ENCODE measurements at regions not wholly inside any gene's neighbourhood (a gene's known extent, or its start where the extent isn't known, plus 50 kb on each side); places are given as distances from the start of the nearest gene placed in this dataset.

DNA sequence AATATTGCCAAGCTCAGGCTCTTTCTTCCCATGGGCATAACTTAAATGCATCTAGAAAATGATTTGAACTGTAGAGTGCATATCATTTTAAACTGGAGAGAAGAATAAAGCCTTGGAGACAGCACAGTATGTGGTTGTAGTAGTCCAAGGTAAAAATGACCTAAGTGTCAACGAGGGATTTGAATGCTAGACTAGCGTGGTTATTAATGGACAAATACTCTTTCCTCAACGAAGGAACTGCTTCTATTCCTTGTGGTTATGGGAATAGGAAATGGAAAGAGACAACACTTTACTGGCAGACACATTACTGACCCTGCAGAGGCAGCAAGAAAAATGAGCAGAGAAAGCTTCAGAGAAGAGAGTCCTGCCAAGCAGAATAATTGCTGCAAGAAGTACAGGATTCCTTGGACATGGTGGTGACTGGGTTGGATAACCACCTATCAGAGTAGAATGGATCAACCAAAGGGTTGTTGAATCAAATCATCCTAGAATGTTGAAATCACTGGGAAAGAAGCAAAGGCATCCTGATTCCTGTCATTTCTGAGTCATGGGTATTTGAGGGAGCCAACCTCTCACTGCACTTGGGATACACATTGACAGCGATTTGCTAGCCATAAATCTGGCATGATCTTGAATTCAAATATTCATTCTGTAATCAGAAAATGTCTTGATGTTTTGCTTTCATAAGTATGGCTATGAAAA, 258.1 kb upstream of the EPHA7 start:
- TF ChIP-seq, protein P1, sequence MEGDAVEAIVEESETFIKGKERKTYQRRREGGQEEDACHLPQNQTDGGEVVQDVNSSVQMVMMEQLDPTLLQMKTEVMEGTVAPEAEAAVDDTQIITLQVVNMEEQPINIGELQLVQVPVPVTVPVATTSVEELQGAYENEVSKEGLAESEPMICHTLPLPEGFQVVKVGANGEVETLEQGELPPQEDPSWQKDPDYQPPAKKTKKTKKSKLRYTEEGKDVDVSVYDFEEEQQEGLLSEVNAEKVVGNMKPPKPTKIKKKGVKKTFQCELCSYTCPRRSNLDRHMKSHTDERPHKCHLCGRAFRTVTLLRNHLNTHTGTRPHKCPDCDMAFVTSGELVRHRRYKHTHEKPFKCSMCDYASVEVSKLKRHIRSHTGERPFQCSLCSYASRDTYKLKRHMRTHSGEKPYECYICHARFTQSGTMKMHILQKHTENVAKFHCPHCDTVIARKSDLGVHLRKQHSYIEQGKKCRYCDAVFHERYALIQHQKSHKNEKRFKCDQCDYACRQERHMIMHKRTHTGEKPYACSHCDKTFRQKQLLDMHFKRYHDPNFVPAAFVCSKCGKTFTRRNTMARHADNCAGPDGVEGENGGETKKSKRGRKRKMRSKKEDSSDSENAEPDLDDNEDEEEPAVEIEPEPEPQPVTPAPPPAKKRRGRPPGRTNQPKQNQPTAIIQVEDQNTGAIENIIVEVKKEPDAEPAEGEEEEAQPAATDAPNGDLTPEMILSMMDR (IDR thresholded peaks at IDR 0.05; ENCODE audit: unreplicated experiment) = no peak
- H3K4me3 Mint-ChIP-seq (ENCODE audit: unreplicated experiment) = no peak overlapping the region
- no peaks in the 10 kb centered on the region for H3K27me3 Mint-ChIP-seq (ENCODE audit: unreplicated experiment)
- no peak overlapping the region for H3K27ac Mint-ChIP-seq (ENCODE audit: unreplicated experiment)
- peaks cover 26% of the 10 kb centered on the region for H3K4me1 Mint-ChIP-seq (ENCODE audit: unreplicated experiment)
- H3K9me3 Mint-ChIP-seq (ENCODE audit: unreplicated experiment) = no peaks in the 10 kb centered on the region
- no peaks in the 10 kb centered on the region for H3K36me3 Mint-ChIP-seq (ENCODE audit: low read depth, unreplicated experiment)
- no peak for DNase-seq (ENCODE audit: low spot score)

DNA sequence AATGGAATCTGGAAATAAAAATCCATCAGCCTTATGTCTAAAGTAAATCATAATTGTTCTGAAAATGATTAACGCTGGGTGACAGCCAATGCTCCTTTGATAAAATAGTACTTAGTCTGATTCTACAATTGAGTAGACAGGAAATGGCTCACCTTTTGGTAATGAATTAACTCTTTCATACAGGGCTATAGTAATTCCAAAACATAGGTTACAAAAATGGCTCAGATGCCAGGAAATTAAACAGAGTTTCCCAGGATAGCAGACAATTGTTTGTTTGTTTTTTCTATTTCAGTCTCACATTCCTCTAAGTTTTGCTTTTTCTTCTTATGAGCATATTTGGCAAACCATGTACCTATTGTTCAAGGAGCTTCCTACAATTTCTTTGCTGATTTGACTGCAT, 257.2 kb upstream of the EPHA7 start:
- H3K36me3 Mint-ChIP-seq (ENCODE audit: low read depth, unreplicated experiment) = no peaks in the 10 kb centered on the region
- peaks cover 26% of the 10 kb centered on the region for H3K4me1 Mint-ChIP-seq (ENCODE audit: unreplicated experiment)
- no peak for DNase-seq (ENCODE audit: low spot score)
- no peak overlapping the region for H3K27ac Mint-ChIP-seq (ENCODE audit: unreplicated experiment)
- no peaks in the 10 kb centered on the region for H3K27me3 Mint-ChIP-seq (ENCODE audit: unreplicated experiment)
- H3K9me3 Mint-ChIP-seq (ENCODE audit: unreplicated experiment) = no peaks in the 10 kb centered on the region
- TF ChIP-seq, protein P1 (IDR thresholded peaks at IDR 0.05; ENCODE audit: unreplicated experiment) = no peak
- H3K4me3 Mint-ChIP-seq (ENCODE audit: unreplicated experiment) = no peak overlapping the region

- Mint-ChIP-seq H3K27me3 (ENCODE audit: unreplicated experiment) (no peaks in the 10 kb centered on the region), H3K4me1 (ENCODE audit: unreplicated experiment) (peaks cover 26% of the 10 kb centered on the region), H3K4me3 (ENCODE audit: unreplicated experiment) (no peak overlapping the region), H3K27ac (ENCODE audit: unreplicated experiment) (no peak overlapping the region), H3K9me3 (ENCODE audit: unreplicated experiment) (no peaks in the 10 kb centered on the region), H3K36me3 (ENCODE audit: low read depth, unreplicated experiment) (no peaks in the 10 kb centered on the region)
- TF ChIP-seq, protein P1 (IDR thresholded peaks at IDR 0.05; ENCODE audit: unreplicated experiment) = no peak
- DNase-seq (ENCODE audit: low spot score) = no peak
These were observed 256.6 kb upstream of the EPHA7 start for GRCh38 chr6:93675856-93676417.

- no peaks in the 10 kb centered on the region for H3K9me3 Mint-ChIP-seq (ENCODE audit: unreplicated experiment)
- H3K36me3 Mint-ChIP-seq (ENCODE audit: low read depth, unreplicated experiment) = no peaks in the 10 kb centered on the region
- TF ChIP-seq, protein P1 (IDR thresholded peaks at IDR 0.05; ENCODE audit: unreplicated experiment) = no peak
- no peak overlapping the region for H3K4me3 Mint-ChIP-seq (ENCODE audit: unreplicated experiment)
- H3K27me3 Mint-ChIP-seq (ENCODE audit: unreplicated experiment) = peaks cover 1% of the 10 kb centered on the region
- no peak for DNase-seq (ENCODE audit: low spot score)
- no peak overlapping the region for H3K27ac Mint-ChIP-seq (ENCODE audit: unreplicated experiment)
- H3K4me1 Mint-ChIP-seq (ENCODE audit: unreplicated experiment) = no peaks in the 10 kb centered on the region
These were observed 243.8 kb upstream of the EPHA7 start for GRCh38 chr6:93663111-93663510.

DNA sequence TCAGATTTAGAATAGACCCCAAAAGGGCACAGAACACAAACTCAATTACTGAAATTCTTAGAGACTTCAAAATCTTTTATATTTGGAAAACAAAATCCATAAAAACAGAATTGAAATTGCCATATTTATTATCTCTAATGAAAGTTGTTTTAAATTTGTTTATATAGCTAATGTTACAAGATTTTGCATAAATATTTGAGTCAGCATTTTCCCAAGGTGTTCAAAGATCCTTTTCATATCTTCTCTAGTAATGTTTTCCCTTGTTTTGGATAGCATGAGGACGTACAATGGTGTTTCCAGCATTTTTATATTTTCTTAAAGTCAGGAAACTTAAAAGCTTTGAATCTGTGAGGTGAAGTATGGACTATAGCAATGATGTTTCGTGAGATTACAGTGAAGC, 235.2 kb upstream of the EPHA7 start:
- Mint-ChIP-seq H3K27me3 (ENCODE audit: unreplicated experiment) (peaks cover 1% of the 10 kb centered on the region), H3K27ac (ENCODE audit: unreplicated experiment) (no peak overlapping the region), H3K36me3 (ENCODE audit: low read depth, unreplicated experiment) (no peaks in the 10 kb centered on the region), H3K4me1 (ENCODE audit: unreplicated experiment) (peaks cover 9% of the 10 kb centered on the region), H3K9me3 (ENCODE audit: unreplicated experiment) (no peaks in the 10 kb centered on the region), H3K4me3 (ENCODE audit: unreplicated experiment) (no peak overlapping the region)
- no peak for DNase-seq (ENCODE audit: low spot score)
- TF ChIP-seq, protein P1 (IDR thresholded peaks at IDR 0.05; ENCODE audit: unreplicated experiment) = no peak

Measured in endothelial cell (in vitro differentiated cells).